ENCODE measurements at regions not wholly inside any gene's neighbourhood (a gene's known extent, or its start where the extent isn't known, plus 50 kb on each side); places are given as distances from the start of the nearest gene placed in this dataset.
"Not testable (repeated sequence)": the region's sequence is repeated elsewhere in the genome, so short reads cannot be mapped to it uniquely, and the experiment has no call there.

DNA sequence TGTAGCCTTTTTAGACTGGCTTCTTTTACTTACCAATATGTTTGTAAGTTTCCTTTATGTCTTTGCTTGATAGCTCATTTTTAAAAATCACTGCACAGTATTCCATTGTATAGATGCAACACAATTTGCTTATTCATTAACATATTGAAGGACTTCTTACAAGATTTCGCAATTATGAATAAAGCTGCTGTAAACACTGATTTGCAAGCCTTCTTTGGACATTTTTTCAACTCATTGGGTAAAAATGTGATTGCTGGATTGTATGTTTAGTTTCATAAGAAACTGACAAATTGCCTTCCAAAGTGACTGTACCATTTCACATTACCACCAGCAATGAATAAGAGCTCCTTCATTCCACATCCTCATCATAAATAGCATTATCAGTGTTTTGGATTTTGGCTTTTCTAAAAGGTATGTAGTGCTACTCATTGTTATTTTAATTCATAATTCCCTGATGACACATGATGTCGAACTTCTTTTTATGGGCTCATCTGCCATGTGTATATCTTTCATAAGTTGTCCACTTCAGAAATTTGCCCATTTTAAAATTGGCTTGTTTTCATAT is 80.7 kb downstream of the TFAP2B start:
- TF ChIP-seq, protein P1, sequence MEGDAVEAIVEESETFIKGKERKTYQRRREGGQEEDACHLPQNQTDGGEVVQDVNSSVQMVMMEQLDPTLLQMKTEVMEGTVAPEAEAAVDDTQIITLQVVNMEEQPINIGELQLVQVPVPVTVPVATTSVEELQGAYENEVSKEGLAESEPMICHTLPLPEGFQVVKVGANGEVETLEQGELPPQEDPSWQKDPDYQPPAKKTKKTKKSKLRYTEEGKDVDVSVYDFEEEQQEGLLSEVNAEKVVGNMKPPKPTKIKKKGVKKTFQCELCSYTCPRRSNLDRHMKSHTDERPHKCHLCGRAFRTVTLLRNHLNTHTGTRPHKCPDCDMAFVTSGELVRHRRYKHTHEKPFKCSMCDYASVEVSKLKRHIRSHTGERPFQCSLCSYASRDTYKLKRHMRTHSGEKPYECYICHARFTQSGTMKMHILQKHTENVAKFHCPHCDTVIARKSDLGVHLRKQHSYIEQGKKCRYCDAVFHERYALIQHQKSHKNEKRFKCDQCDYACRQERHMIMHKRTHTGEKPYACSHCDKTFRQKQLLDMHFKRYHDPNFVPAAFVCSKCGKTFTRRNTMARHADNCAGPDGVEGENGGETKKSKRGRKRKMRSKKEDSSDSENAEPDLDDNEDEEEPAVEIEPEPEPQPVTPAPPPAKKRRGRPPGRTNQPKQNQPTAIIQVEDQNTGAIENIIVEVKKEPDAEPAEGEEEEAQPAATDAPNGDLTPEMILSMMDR (IDR thresholded peaks at IDR 0.05; ENCODE audit: insufficient read depth, low read depth, low read length, missing control alignments), result no peak
- DNase-seq (ENCODE audit: low read depth), result peak; percentile 8
- no peak overlapping the region for H3K4me3 ChIP-seq (ENCODE audit: low read length)

DNA sequence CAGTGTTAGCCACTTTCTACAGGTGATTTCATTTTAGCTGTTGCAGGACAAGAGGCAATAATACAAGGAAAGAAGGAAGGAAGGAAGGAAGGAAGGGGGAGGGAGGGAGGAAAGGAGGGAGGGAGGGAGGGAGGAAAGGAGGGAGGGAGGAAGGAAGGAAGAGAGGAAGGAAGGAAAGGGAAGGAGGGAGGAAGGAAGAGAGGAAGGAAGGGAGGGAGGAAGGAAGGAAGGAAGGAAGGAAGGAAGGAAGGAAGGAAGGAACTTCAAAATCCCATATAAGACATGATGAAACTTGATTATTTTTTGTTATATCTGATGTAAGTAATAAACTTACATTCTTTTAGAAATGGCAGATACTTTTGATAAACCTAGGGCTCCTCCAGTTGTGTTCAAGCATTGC is 83.6 kb downstream of the TFAP2B start:
- no peak for DNase-seq (ENCODE audit: low read depth)
- no peak overlapping the region for H3K4me3 ChIP-seq (ENCODE audit: low read length)
- TF ChIP-seq, protein P1 (IDR thresholded peaks at IDR 0.05; ENCODE audit: insufficient read depth, low read depth, low read length, missing control alignments), result no peak

DNA sequence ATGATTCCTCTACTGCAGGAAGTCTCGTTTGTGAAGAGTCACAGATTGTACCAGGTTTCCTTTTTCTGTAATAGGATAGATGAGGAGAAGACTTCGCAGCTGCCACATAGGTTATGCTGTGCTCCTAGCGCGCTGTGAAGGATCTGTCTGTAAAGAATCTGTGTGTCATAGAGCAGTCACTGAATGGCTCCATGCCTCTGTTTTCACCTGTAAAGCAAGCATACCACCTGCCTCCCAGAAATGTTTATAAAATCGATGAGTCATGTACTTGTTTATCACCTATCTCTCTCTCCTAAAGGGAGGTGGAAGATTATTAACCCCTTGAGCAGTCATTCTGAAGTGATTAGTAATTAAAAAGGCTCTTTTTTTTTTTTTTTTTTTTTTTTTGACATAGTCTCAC is 86.6 kb downstream of the TFAP2B start:
- H3K4me3 ChIP-seq (ENCODE audit: low read length), result no peak overlapping the region
- DNase-seq (ENCODE audit: low read depth), result peak; percentile 64
- TF ChIP-seq, protein P1 (IDR thresholded peaks at IDR 0.05; ENCODE audit: insufficient read depth, low read depth, low read length, missing control alignments), result no peak

DNA sequence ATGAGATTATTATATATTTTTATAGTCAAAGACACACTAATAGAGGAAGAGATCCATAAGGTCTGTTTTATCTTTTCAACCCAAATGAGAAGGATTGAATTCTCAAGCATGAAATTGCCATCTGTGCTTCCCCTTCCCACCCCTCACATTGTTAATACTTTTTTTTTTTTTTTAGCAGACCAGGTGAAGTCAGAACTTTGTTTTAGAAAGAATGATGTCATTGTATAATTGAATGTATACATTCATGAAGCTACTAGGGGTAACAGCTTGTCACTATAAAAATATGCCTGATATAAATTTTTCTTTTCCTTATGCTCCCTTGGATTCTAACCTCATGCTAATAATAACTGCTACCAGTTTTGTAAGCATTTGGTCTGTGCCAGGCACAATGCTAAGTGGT is 88.9 kb downstream of the TFAP2B start:
- no peak overlapping the region for H3K4me3 ChIP-seq (ENCODE audit: low read length)
- TF ChIP-seq, protein P1 (IDR thresholded peaks at IDR 0.05; ENCODE audit: insufficient read depth, low read depth, low read length, missing control alignments), result no peak
- DNase-seq (ENCODE audit: low read depth), result no peak

DNA sequence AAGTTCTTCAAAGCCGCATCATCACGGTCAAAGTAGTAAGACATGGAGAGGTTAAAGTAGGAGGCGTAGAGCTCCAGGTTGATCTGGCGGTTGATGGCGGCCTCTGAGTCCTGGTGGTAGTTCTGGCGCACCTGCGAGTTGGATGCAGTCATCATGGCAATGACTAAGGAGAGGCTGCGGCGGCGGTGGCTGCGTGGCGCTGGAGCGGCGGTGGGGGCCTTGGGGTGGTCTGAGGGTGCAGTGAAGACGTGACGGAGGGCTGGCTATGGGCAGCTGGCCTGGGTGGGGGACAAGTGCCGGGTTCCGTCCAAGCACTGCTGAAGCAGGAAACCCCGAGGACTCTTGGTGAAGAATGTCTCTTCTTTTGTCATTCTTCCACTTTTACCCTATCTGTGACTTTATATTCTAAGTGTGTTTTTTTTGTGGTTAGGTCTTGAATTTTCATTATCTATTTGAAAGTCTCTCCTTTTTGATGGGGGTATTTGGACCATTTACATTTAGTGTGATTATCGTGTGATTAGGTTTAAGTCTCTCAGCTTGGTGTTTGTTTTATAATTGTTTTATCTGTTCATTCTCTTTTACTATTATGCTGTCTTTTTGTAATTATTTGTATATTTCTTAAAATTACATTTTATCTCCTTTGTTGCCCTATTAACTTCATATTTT is 94.6 kb downstream of the TFAP2B start:
- H3K4me3 ChIP-seq (ENCODE audit: low read length), result no peak overlapping the region
- TF ChIP-seq, protein P1 (IDR thresholded peaks at IDR 0.05; ENCODE audit: insufficient read depth, low read depth, low read length, missing control alignments), result no peak
- no peak for DNase-seq (ENCODE audit: low read depth)

DNA sequence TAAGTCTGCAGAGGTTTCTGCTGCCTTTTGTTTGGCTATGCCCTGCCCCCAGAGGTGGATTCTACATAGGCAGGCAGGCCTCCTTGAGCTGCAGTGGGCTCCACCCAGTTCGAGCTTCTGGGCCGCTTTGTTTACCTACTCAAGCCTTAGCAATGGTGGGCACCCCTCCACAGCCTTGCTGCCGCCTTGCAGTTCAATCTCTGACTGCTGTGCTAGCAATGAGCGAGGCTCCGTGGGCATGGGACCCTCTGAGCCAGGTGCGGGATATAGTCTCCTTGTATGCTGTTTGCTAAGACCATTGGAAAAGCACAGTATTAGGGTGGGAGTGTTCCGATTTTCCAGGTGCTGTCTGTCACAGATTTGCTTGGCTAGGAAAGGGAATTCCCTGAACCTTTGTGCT is 102.7 kb downstream of the TFAP2B start:
- DNase-seq (ENCODE audit: low read depth); H3K4me3 ChIP-seq (ENCODE audit: low read length): not testable (repeated sequence)

DNA sequence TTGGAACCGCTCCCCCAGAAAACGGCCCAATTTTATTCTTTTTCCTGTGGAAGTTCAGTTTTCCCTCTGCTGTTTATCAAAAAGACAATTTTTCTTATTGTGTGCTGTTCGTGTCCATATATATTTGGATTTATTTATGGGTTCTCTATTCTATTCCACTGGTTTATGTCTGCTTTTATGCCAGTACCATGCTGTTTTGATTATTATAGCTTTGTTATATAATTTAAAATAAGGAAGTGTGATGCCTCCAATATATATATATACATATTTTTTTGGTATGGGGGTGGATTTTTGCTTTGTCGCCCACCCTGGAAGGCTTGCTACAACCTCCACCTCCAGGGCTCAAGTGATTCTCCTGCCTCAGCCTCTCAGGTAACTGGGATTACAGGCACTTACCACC is 103.3 kb downstream of the TFAP2B start:
- no peak overlapping the region for H3K4me3 ChIP-seq (ENCODE audit: low read length)
- no peak for DNase-seq (ENCODE audit: low read depth)
- TF ChIP-seq, protein P1 (IDR thresholded peaks at IDR 0.05; ENCODE audit: insufficient read depth, low read depth, low read length, missing control alignments), result no peak

All from epithelial cell of esophagus (primary cell).